ENCODE measurements at regions not wholly inside any gene's neighbourhood (a gene's known extent, or its start where the extent isn't known, plus 50 kb on each side); places are given as distances from the start of the nearest gene placed in this dataset.

GRCh38 chr5:4980201-4980600 lies 159.9 kb upstream of the ADAMTS16 start:
- no peak for FAIRE-seq

- no peak for FAIRE-seq
Observed at GRCh38 chr5:4981608-4982007, 158.5 kb upstream of the ADAMTS16 start.

GRCh38 chr5:4983701-4984100 lies 156.4 kb upstream of the ADAMTS16 start:
- no peak for FAIRE-seq

- FAIRE-seq = no peak
Observed at GRCh38 chr5:4984461-4984860, 155.7 kb upstream of the ADAMTS16 start.

DNA sequence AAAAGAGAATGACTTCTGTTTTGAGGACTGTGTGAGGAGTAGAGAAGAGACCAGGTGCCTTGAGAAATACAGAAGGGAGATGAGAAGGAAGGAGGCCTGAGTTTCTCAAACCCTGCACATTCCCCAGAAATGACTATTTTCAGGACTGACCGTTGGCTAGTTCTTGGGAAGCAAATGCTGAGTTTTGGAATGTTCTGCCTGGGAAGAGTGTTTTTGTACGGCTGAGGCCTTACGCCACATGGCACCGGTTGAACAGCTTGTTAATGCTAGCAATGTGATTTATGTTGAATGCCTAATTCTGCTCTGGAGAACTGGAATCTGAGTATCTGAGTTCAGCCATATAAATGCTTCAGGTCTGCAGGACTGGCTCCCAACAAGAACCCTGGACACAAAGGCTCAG lies 152.7 kb upstream of the ADAMTS16 start:
- no peak for FAIRE-seq

DNA sequence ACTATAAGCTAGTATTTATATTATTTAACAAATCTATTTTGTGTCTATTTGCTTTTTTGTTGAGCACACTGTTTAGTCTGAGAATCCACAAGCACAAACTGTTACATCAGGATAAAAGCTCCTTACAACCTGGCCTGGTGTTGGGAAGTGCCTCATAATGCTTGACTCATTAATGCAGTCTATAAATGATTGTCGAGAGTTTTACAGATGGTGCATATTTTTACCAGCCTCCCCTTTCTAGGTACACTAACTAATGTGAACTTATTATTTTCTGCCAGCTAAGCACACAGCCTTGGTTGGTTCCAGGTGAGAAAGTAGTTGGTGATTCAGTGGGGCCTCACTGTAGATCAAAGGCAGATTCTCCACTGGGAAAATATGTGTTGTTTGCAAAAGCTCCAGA lies 151.0 kb upstream of the ADAMTS16 start:
- FAIRE-seq = no peak

- no peak for FAIRE-seq
Observed at GRCh38 chr5:4990017-4990416, 150.1 kb upstream of the ADAMTS16 start.

DNA sequence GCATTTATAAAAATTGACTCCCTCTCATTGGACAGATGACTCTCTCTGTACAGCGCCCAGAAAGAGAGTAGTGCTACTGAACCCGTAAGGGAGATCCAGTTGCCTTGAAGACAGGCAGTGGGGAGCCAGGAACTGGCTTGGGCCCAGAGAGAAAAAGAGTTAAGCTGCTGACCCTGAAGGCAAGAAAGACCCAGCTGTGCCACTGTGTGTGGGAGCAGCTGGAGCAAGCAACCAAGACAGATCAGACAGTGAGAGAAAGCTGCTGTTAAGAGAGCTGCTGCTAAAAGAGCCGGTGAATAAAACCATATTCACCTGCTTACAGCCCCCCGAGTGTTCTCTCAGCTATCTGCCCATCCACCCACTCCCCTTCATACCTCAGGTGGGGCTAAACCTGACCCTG lies 149.7 kb upstream of the ADAMTS16 start:
- FAIRE-seq = no peak

DNA sequence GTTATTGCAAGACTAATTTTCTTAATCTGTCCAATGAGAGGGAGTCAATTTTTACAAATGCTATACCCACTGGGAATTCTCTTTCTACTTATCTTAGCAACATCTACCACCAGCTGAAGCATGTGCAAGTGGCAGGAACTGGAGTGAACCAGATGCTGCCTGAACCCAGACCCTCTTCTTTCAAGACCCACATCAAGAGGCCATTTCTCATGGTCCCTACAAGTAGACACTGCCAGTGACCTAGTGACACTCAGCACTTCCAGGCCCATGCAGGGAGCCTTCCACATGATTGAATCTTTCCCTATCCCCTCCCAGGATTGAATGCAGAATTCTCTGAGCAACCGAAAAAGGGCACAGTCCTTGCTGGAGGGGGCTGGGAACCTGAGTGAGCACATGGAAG lies 148.2 kb upstream of the ADAMTS16 start:
- FAIRE-seq = no peak

DNA sequence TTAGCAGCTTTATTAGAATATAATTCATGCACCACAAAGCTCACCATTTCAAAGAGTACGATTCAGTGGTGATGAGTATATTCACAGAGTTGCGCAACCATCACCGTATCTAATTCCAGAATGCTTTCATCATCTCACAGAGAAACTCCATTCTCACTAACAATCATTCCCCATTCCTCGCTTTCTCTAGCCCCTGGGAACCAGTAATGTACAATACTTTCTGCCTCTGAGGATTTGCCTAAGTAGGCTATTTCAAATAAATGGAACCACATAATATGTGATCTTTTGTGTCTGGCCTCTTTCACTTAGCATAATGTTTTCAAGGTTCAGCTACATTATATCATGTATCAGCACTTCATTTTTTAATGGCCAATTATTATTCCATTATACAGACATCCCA lies 145.1 kb upstream of the ADAMTS16 start:
- no peak for FAIRE-seq

DNA sequence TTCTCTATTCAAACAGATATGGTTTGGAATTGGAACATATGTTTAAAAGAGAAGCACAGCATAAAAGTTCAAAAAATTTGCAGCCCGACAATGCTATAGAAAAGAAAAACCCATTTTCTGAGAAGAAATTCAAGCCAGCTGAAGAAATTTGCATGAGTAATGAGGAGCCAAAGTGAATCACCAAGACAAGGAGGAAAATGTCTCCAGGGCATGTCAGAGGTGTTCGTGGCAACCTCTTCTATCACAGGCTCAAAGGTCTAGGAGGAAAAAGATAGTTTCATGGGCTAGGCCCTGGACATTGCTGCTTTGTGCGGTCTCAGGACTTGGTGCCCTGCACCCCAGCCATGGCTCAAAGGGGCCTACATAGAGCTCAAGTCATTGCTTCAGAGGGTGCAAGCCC lies 134.8 kb upstream of the ADAMTS16 start:
- no peak for FAIRE-seq

- no peak for FAIRE-seq
Observed at GRCh38 chr5:5006548-5006947, 133.6 kb upstream of the ADAMTS16 start.

DNA sequence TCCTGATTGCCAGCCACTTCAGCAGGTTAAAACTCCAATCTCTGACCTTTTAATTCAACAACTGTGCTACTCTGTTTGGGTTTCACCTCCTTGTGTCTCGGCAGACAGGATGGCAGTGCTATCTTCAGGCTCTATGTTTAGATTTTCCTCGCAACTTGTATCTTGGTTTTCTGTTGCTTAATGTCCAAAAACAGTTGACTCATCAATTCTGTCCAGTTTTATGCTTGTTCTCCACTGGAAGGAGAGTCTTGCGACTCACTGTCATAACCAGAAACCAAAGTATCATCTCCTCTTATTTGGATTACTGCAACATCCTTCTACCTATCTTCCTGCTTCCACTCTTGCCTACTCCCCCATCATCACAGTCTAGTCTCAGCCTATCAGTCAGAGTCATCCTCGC lies 130.9 kb upstream of the ADAMTS16 start:
- no peak for FAIRE-seq

GRCh38 chr5:5011151-5011550 lies 129.0 kb upstream of the ADAMTS16 start:
- FAIRE-seq = no peak

DNA sequence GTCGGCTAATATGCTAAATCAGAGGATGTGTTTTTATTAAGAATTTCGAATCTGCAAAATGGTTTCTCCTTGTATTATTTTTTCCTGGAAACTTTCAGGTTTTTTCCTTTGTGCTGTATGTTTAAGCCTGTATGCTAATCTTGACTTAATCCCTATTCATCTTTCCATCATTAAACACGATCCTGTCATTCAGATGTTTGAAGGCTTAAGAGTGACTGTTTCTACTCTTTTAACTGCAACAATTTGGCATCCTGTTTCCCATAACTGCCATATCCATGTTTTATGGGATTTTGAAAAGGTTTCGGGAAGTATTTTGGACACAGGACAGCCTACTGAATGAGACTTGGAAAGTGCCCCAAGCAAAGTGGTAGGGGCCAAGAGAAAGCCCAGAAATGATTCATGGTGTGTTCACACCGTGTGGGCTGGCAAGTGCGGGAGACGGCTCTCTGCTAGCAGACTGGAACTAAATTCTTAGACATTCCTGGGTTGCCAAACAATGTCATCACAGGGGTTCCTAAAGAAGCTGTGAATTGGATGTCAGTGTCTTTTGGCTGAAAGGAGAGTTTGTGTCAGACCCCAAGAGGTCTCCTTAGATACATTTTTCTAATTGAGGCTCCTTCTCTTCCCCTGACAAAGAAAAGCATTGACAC lies 125.4 kb upstream of the ADAMTS16 start:
- no peak for FAIRE-seq

DNA sequence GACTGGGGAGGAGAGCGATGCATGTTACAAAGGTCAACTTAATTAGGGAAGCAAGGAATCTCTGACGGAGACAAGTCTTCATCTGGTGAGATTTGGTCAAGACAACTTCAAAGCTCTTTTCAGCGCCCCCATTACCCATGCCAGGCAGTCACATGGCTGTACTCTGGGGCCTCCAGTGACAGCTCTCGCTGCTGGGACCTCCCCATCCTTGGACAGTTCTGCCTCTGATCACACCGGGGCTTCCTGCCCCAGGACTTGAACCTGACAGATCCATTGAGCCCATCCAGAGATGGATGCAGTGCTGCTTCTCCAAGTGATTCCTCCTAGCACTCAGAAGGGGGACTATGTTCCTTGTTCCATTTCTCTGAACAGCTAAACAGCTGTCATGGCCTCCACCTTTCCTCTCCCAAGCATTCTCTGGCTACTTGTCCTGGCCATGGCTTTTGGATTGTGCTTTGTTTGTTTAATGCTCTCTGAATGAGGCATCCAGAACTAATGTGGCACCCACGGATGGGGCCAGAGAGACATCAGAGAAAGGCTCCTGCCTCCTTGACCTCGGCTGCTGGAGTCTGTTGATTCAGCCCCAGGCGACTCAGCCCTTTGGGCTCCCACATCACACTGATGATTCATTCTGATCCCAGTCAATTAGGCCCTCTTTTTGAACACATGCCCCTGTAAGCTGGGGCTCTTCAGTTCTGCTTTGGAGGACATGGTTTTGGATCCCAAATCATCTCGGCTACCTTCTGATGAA lies 122.1 kb upstream of the ADAMTS16 start:
- no peak for FAIRE-seq

DNA sequence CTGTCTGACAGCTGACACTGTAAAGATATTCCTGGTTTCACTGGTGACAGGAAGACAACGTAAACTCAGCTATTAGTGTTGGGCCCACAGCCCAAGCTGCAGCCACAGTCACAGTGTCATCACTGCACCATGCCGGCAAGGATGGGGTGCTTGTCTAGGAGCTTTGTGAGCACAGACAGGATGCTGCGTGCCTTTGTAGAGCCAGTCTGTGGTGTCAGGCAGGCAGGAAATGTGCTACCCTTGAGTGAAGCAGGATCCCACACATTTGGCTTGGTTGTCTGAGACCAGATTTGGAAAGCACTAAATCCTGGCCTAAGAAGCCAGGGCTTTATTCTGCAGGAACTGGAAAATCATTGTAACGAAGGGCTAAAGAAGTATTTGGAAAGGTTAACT lies 121.6 kb upstream of the ADAMTS16 start:
- FAIRE-seq = no peak

GRCh38 chr5:5021436-5021835 lies 118.7 kb upstream of the ADAMTS16 start:
- no peak for FAIRE-seq

GRCh38 chr5:5025098-5025773 lies 114.9 kb upstream of the ADAMTS16 start:
- no peak for FAIRE-seq

GRCh38 chr5:5025774-5026408 lies 114.2 kb upstream of the ADAMTS16 start:
- no peak for FAIRE-seq

- no peak for FAIRE-seq
Observed at GRCh38 chr5:5026409-5026785, 113.7 kb upstream of the ADAMTS16 start.

- FAIRE-seq = no peak
Observed at GRCh38 chr5:5031665-5032064, 108.5 kb upstream of the ADAMTS16 start.

DNA sequence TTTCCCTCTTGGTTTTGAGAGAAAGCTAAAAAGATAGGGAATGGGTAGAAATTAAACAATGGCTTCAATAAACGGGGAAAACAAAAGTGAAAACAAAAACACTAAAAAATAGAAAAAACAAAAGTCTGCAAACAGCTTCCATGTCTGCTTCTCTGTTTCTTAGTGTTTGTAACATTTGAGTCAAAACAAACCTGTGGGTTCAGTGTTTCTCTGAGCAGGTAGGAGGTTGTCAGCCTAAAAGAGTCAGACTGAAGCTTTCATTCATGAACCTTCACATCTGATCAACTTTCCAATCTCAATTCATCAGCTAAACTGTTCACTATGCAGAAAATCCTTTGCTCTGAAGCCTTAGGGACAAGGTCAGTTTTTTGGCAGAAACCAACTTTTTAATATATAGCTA lies 102.5 kb upstream of the ADAMTS16 start:
- FAIRE-seq = no peak

- FAIRE-seq = no peak
Observed at GRCh38 chr5:5039918-5040317, 100.2 kb upstream of the ADAMTS16 start.

All from islet of Langerhans (tissue), 1 donor.